Liver (tissue), 8 donors: ENCODE measurements at regions not wholly inside any gene's neighbourhood (a gene's known extent, or its start where the extent isn't known, plus 50 kb on each side); places are given as distances from the start of the nearest gene placed in this dataset.

Experiments
- DNase-seq: peaks from one replicate; pipeline ENCODE4 v3.0.0-alpha.2; 2017; ENCODE audit warnings: low spot score
- H3K27ac ChIP-seq, 2 donors: one replicate each; pipeline ENCODE4 v1.7.0; 2013; ENCODE audit warnings: inconsistent platforms in 2 of 2, low read length in 2 of 2, control low read depth in 1 of 2, low read depth in 1 of 2, mild to moderate bottlenecking in 1 of 2
- H3K27me3 ChIP-seq, 4 donors: one replicate each; pipeline versions ENCODE4 v1.6.1 to v1.7.0; 2013; ENCODE audit warnings: low read length in 3 of 4, inconsistent platforms in 1 of 4, mild to moderate bottlenecking in 1 of 4, moderate library complexity in 1 of 4; ENCODE audit not compliant: control insufficient read depth in 4 of 4, insufficient read depth in 4 of 4
- H3K36me3 ChIP-seq, 4 donors: one replicate each; pipeline versions ENCODE4 v1.6.1 to v1.7.0; 2013; ENCODE audit warnings: low read length in 3 of 4, mild to moderate bottlenecking in 3 of 4, low read depth in 1 of 4, moderate library complexity in 1 of 4; ENCODE audit not compliant: control insufficient read depth in 4 of 4, insufficient read depth in 3 of 4
- H3K4me1 ChIP-seq, 4 donors: one replicate each; pipeline versions ENCODE4 v1.6.1 to v1.7.0; 2013; ENCODE audit warnings: low read length in 3 of 4, mild to moderate bottlenecking in 3 of 4, moderate library complexity in 1 of 4; ENCODE audit not compliant: control insufficient read depth in 4 of 4, insufficient read depth in 4 of 4
- H3K4me3 ChIP-seq, 3 donors: one replicate each; pipeline versions ENCODE4 v1.6.1 to v1.7.0; 2013; ENCODE audit warnings: low read length in 3 of 3, control low read depth in 1 of 3, low read depth in 1 of 3, mild to moderate bottlenecking in 1 of 3
- H3K9ac ChIP-seq, 2 donors: one replicate each; pipeline ENCODE4 v1.7.0; 2013; ENCODE audit warnings: low read length in 2 of 2, mild to moderate bottlenecking in 2 of 2, moderate library complexity in 2 of 2, control low read depth in 1 of 2, low read depth in 1 of 2
- H3K9me3 ChIP-seq, 4 donors: one replicate each; pipeline versions ENCODE4 v1.6.1 to v1.7.0; 2013; ENCODE audit warnings: low read length in 3 of 4; ENCODE audit not compliant: control insufficient read depth in 4 of 4
- ATF3 ChIP-seq: IDR thresholded peaks from 2 replicates; pipeline ENCODE4 v1.6.1; 2016; ENCODE audit warnings: antibody characterized with exemption
- CTCF ChIP-seq: fragments of 150-350 bp; IDR thresholded peaks from 2 replicates; pipeline ENCODE4 v1.5.1; 2017; ENCODE audit warnings: improper control_type of control experiment, low read depth, low read length; ENCODE audit not compliant: missing input control
- EGR1 ChIP-seq, 2 donors: IDR thresholded peaks; 2 replicates each; pipeline ENCODE4 v1.6.1; 2016 to 2018; ENCODE audit warnings: antibody characterized with exemption in 2 of 2, low read depth in 2 of 2
- FOXA1 ChIP-seq: IDR thresholded peaks from 2 replicates; pipeline ENCODE4 v1.6.1; 2016; ENCODE audit warnings: antibody characterized with exemption
- FOXA2 ChIP-seq: IDR thresholded peaks from 2 replicates; pipeline ENCODE4 v1.6.1; 2016; ENCODE audit warnings: antibody characterized with exemption
- GABPA ChIP-seq, 2 donors: IDR thresholded peaks in 1 of 2; conservative IDR thresholded peaks in 1 of 2; 2 replicates each; pipeline ENCODE4 v1.6.1; 2016; ENCODE audit warnings: antibody characterized with exemption in 2 of 2, mild to moderate bottlenecking in 1 of 2, moderate library complexity in 1 of 2
- HNF4A ChIP-seq, 2 donors: conservative IDR thresholded peaks; 2 replicates each; pipeline ENCODE4 v1.6.1; 2016; ENCODE audit warnings: antibody characterized with exemption in 2 of 2, mild to moderate bottlenecking in 2 of 2
- HNF4G ChIP-seq: IDR thresholded peaks from 2 replicates; pipeline ENCODE4 v1.6.1; 2016; ENCODE audit warnings: antibody characterized with exemption
- JUND ChIP-seq, 2 donors: IDR thresholded peaks; 2 replicates each; pipeline ENCODE4 v1.6.1; 2016; ENCODE audit warnings: antibody characterized with exemption in 2 of 2
- MAX ChIP-seq: IDR thresholded peaks from 2 replicates; pipeline ENCODE4 v1.6.1; 2016; ENCODE audit warnings: antibody characterized with exemption
- NR2F2 ChIP-seq: IDR thresholded peaks from 2 replicates; pipeline ENCODE4 v1.6.1; 2016; ENCODE audit warnings: antibody characterized with exemption
- RAD21 ChIP-seq, 2 donors: IDR thresholded peaks; 2 replicates each; pipeline ENCODE4 v1.6.1; 2016; ENCODE audit warnings: antibody characterized with exemption in 2 of 2, mild to moderate bottlenecking in 2 of 2
- REST ChIP-seq: IDR thresholded peaks from 2 replicates; pipeline ENCODE4 v1.6.1; 2016; ENCODE audit warnings: antibody characterized with exemption, mild to moderate bottlenecking
- RXRA ChIP-seq, 2 donors: IDR thresholded peaks; 2 replicates each; pipeline ENCODE4 v1.6.1; 2017 to 2018; ENCODE audit warnings: antibody characterized with exemption in 2 of 2, mild to moderate bottlenecking in 1 of 2
- SP1 ChIP-seq: IDR thresholded peaks from 2 replicates; pipeline ENCODE4 v1.6.1; 2018; ENCODE audit warnings: antibody characterized with exemption, mild to moderate bottlenecking
- TAF1 ChIP-seq: conservative IDR thresholded peaks from 2 replicates; pipeline ENCODE4 v1.6.1; 2016; ENCODE audit warnings: antibody characterized with exemption, mild to moderate bottlenecking
- YY1 ChIP-seq: IDR thresholded peaks from 2 replicates; pipeline ENCODE4 v1.6.1; 2016; ENCODE audit warnings: antibody characterized with exemption, mild to moderate bottlenecking
- ZBTB33 ChIP-seq: IDR thresholded peaks from 2 replicates; pipeline ENCODE4 v1.6.1; 2016; ENCODE audit warnings: antibody characterized with exemption
- WGBS: extraction: QIAGEN DNeasy Blood & Tissue Kit; methylation state at CpG from one replicate; pipeline ENCODE4 v1.1.7; 2013; 5-methylcytosine and 5-hydroxymethylcytosine counted together
- donor health status: healthy.
- donor health status: healthy.
- donor health status: healthy.
- donor health status: healthy.
- donor health status: healthy.

GRCh38 chr9:90972057-90972456 lies 170.4 kb downstream of the SYK start (continued):
- TF ChIP-seq REST = no peak
- TF ChIP-seq MAX = no peak
- no peak for TF ChIP-seq FOXA1
- TF ChIP-seq GABPA (IDR thresholded peaks at IDR 0.05 in 1 of 2, conservative IDR thresholded peaks at IDR 0.05 in 1 of 2) = no peak
- no peak for TF ChIP-seq NR2F2
- TF ChIP-seq SP1 = no peak
- no peak for TF ChIP-seq RXRA (IDR thresholded peaks at IDR 0.05)

- Histone ChIP-seq H3K27me3 (no peaks in the 10 kb centered on the region), H3K4me1 (no peaks in the 10 kb centered on the region), H3K9ac (no peak overlapping the region), H3K9me3 (no peaks in the 10 kb centered on the region), H3K27ac (no peak overlapping the region), H3K4me3 (no peak overlapping the region), H3K36me3 (no peaks in the 10 kb centered on the region)
- 84% methylated on average over 5 of the region's 5 CpGs for WGBS
- no peak for TF ChIP-seq JUND (IDR thresholded peaks at IDR 0.05)
- TF ChIP-seq YY1 = no peak
- no peak for TF ChIP-seq RXRA (IDR thresholded peaks at IDR 0.05)
- TF ChIP-seq HNF4A (conservative IDR thresholded peaks at IDR 0.05) = no peak
- TF ChIP-seq FOXA1 = no peak
- TF ChIP-seq TAF1 = no peak
- no peak for TF ChIP-seq MAX
- TF ChIP-seq ZBTB33 = no peak
- TF ChIP-seq FOXA2 = no peak
- TF ChIP-seq HNF4G = no peak
- TF ChIP-seq ATF3 = no peak
- TF ChIP-seq CTCF = no peak
- TF ChIP-seq REST = no peak
- TF ChIP-seq NR2F2 = no peak
- TF ChIP-seq RAD21 (IDR thresholded peaks at IDR 0.05) = no peak
- TF ChIP-seq SP1 = no peak
- no peak for TF ChIP-seq EGR1 (IDR thresholded peaks at IDR 0.05; ENCODE audit: low read depth in 2 of 2)
- no peak for DNase-seq
These were observed 172.4 kb downstream of the SYK start for GRCh38 chr9:90974016-90974415.
